K562 (cell line): ENCODE measurements at regions not wholly inside any gene's neighbourhood (a gene's known extent, or its start where the extent isn't known, plus 50 kb on each side); places are given as distances from the start of the nearest gene placed in this dataset.

Experiments
- ATAC-seq: fragments of 200-7000 bp; cut with Tn5 transposase; 3 replicates; pipeline ENCODE4 v1.9.1; 2020; ENCODE audit warnings: moderate library complexity
- BruUV-seq: library from RNA; stranded (reverse); fragments of 400-500 nt; replicated peaks from 2 replicates; lab custom pipeline; 2021; lab: Mats Ljungman, UMichigan
- CTCF ChIA-PET: fragments of 300-600 bp; formaldehyde crosslinking; extraction: SDS; loops from one replicate; lab custom pipeline; 2021; ENCODE audit warnings: low intra/inter-chr PET ratio; lab: Yijun Ruan, JAX
- POLR2A ChIA-PET: fragments of 300-600, 350-650 bp; sonication (Branson Sonifier 250); formaldehyde crosslinking; extraction: SDS; loops from one replicate; lab custom pipeline; 2021; ENCODE audit warnings: antibody characterized with exemption, inconsistent platforms; lab: Yijun Ruan, JAX
- DNase-seq, 4 experiments: peaks; one replicate each; pipeline versions ENCODE4 v3.0.0 to v3.0.0-alpha.2; 2011 to 2018; ENCODE audit warnings: low spot score in 3 of 4, mixed read lengths in 3 of 4; ENCODE audit errors: extremely low read depth in 1 of 4
- FAIRE-seq: peaks from 2 replicates; lab custom pipeline; 2011; peaks lifted over from hg19 to GRCh38; lab: Jason Lieb, UNC
- H2AFZ ChIP-seq: 2 replicates; pipeline ENCODE4 v1.6.0; 2011; ENCODE audit warnings: low read depth, low read length, control low read depth, inconsistent platforms
- H3K27ac ChIP-seq: fragments of 200-600 bp; 3 replicates; pipeline ENCODE4 v1.8.0; 2011; ENCODE audit warnings: low read depth, mild to moderate bottlenecking, control low read depth, inconsistent platforms, low read length, moderate library complexity, mixed read lengths; ENCODE audit errors: extremely low read depth
- H3K27me3 ChIP-seq, 2 experiments: fragments of 300-600 bp in 1 of 2; 2 replicates in 1 of 2; 3 replicates in 1 of 2; pipeline versions ENCODE4 v1.6.0 to v1.8.0; 2011; ENCODE audit warnings: inconsistent platforms in 2 of 2, low read length in 2 of 2, mild to moderate bottlenecking in 1 of 2, mixed read lengths in 1 of 2, moderate library complexity in 1 of 2; ENCODE audit not compliant: control insufficient read depth in 2 of 2, insufficient read depth in 2 of 2
- H3K36me3 ChIP-seq: fragments of 300-600 bp; 3 replicates; pipeline ENCODE4 v1.8.0; 2011; ENCODE audit warnings: mild to moderate bottlenecking, low read length, inconsistent platforms; ENCODE audit not compliant: control insufficient read depth, insufficient read depth
- H3K4me1 ChIP-seq, 2 experiments: fragments of 200-600 bp in 1 of 2; replicated peaks in 1 of 2; 2 replicates in 1 of 2; 3 replicates in 1 of 2; pipeline versions ENCODE4 v1.5.1 to v1.8.0; 2011; ENCODE audit warnings: inconsistent platforms in 2 of 2, low read length in 2 of 2, mild to moderate bottlenecking in 1 of 2, mixed read lengths in 1 of 2, moderate library complexity in 1 of 2; ENCODE audit not compliant: control insufficient read depth in 2 of 2, insufficient read depth in 2 of 2
- H3K4me2 ChIP-seq: 2 replicates; pipeline ENCODE4 v1.6.1; 2011; ENCODE audit warnings: low read length, control low read depth, inconsistent platforms, mixed read lengths; ENCODE audit not compliant: insufficient read depth
- H3K4me3 ChIP-seq: fragments of 200-600 bp; sonication (generic), shearing (Covaris generic); 2 replicates; pipeline ENCODE4 v1.5.1; 2016; ENCODE audit warnings: control low read depth, inconsistent platforms
- H3K79me2 ChIP-seq: fragments of 200-600 bp; 3 replicates; pipeline ENCODE4 v1.8.0; 2011; ENCODE audit warnings: low read length, inconsistent platforms; ENCODE audit not compliant: control insufficient read depth, insufficient read depth
- H3K9ac ChIP-seq, 2 experiments: 2 replicates each; pipeline versions ENCODE4 v1.6.0 to v1.6.1; 2011; ENCODE audit warnings: low read depth in 2 of 2, low read length in 2 of 2, control low read depth in 1 of 2, inconsistent platforms in 1 of 2, mild to moderate bottlenecking in 1 of 2, mixed read lengths in 1 of 2; ENCODE audit not compliant: insufficient read depth in 1 of 2
- H3K9me1 ChIP-seq: one replicate; pipeline ENCODE4 v1.6.0; 2011; ENCODE audit warnings: inconsistent platforms, mild to moderate bottlenecking, low read length, moderate library complexity; ENCODE audit not compliant: control insufficient read depth, insufficient read depth
- H3K9me3 ChIP-seq: replicated peaks from 2 replicates; pipeline ENCODE4 v1.5.1; 2011; ENCODE audit warnings: low read depth, low read length, inconsistent platforms; ENCODE audit not compliant: control insufficient read depth, insufficient read depth
- H4K20me1 ChIP-seq: replicated peaks from 2 replicates; pipeline ENCODE4 v1.6.1; 2011; ENCODE audit warnings: low read length, inconsistent platforms, mixed read lengths; ENCODE audit not compliant: control insufficient read depth, insufficient read depth
- ATF7 ChIP-seq: fragments of 450-650 bp; IDR thresholded peaks from 2 replicates; pipeline ENCODE4 v1.7.1; 2014; ENCODE audit warnings: mild to moderate bottlenecking, moderate library complexity
- CREB3 ChIP-seq: fragments of 450-650 bp; conservative IDR thresholded peaks from 2 replicates; pipeline ENCODE4 v1.6.1; 2016; ENCODE audit warnings: missing genetic modification characterization, low read depth, mild to moderate bottlenecking, missing compliant biosample characterization, moderate library complexity
- ESRRB ChIP-seq: fragments of 250-450 bp; sonication (Bioruptor Pico); IDR thresholded peaks from 2 replicates; pipeline ENCODE4 v1.5.0; 2020; ENCODE audit warnings: mild to moderate bottlenecking, moderate library complexity, borderline replicate concordance
- ETV1 ChIP-seq: fragments of 450-650 bp; conservative IDR thresholded peaks from 2 replicates; pipeline ENCODE4 v1.6.1; 2016; ENCODE audit warnings: missing genetic modification characterization, control low read depth, low read depth, missing compliant biosample characterization
- NR2C2 ChIP-seq, 2 experiments: fragments of 200-800 bp in 1 of 2; sonication (Bioruptor generic) in 1 of 2; sonication (generic) in 1 of 2; formaldehyde crosslinking in 1 of 2; IDR thresholded peaks; 2 replicates each; pipeline versions ENCODE4 v1.6.1 to v1.8.0; 2016 to 2022; ENCODE audit warnings: mild to moderate bottlenecking in 1 of 2, missing compliant biosample characterization in 1 of 2, missing genetic modification characterization in 1 of 2, missing genetic modification reagents in 1 of 2
- WGBS: fragments of 100-300 bp; shearing (Covaris generic); methylation state at CpG from one replicate; pipeline ENCODE4 v1.1.6; 2016; ENCODE audit warnings: low coverage, mixed read lengths; ENCODE audit not compliant: insufficient coverage; ENCODE audit errors: missing lambda C conversion rate; 5-methylcytosine and 5-hydroxymethylcytosine counted together
- in situ Hi-C: fragments of 300-500 bp; cut with MboI; formaldehyde crosslinking; loops from 4 replicates; pipeline ENCODE4 v1.15.0; 2018; ENCODE audit warnings: inconsistent platforms, mixed read lengths
- intact Hi-C: fragments of 100-400 bp; cut with micrococcal nuclease; formaldehyde crosslinking; loops from 2 replicates; pipeline ENCODE4 v1.14.2; 2022
- TF ChIP-seq, protein P1 (sequence below): sonication (generic); formaldehyde crosslinking; IDR thresholded peaks from 2 replicates; pipeline ENCODE4 v1.8.1; 2023; ENCODE audit warnings: mild to moderate bottlenecking, missing genetic modification reagents

DNA sequence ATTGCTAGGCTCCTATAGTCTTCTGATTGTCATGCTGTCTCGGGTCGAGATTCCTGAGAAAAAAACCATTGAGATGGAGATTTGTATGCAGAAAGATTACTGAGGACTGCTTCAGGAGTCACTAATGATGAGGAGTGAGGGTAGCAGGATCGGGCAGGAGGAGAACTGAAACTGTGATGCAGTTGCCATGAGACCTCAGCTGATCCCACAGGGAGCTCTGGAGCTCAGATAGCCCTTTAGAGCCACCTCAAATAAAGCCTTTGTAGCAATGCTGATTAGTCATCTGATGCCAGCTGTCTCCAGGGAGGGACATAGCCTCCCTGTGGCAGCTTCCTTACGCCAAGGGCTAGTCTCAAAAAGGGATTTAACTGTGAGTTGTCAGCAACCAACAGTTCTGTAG, 256.9 kb downstream of the DMAC1 start:
- intact Hi-C loops = no loop called here
- BruUV-seq = no TSS peak
- no peak overlapping the region for H3K4me3 ChIP-seq
- POLR2A ChIA-PET = no interaction called here
- 0% methylated on average over 4 of the region's 4 CpGs for WGBS
- no peak for ATAC-seq
- H3K9me1 ChIP-seq = no peaks in the 10 kb centered on the region
- H3K4me1 ChIP-seq = no peaks in the 10 kb centered on the region
- H3K27me3 ChIP-seq = no peaks in the 10 kb centered on the region
- TF ChIP-seq, protein P1, sequence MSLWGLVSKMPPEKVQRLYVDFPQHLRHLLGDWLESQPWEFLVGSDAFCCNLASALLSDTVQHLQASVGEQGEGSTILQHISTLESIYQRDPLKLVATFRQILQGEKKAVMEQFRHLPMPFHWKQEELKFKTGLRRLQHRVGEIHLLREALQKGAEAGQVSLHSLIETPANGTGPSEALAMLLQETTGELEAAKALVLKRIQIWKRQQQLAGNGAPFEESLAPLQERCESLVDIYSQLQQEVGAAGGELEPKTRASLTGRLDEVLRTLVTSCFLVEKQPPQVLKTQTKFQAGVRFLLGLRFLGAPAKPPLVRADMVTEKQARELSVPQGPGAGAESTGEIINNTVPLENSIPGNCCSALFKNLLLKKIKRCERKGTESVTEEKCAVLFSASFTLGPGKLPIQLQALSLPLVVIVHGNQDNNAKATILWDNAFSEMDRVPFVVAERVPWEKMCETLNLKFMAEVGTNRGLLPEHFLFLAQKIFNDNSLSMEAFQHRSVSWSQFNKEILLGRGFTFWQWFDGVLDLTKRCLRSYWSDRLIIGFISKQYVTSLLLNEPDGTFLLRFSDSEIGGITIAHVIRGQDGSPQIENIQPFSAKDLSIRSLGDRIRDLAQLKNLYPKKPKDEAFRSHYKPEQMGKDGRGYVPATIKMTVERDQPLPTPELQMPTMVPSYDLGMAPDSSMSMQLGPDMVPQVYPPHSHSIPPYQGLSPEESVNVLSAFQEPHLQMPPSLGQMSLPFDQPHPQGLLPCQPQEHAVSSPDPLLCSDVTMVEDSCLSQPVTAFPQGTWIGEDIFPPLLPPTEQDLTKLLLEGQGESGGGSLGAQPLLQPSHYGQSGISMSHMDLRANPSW = no peak
- no peak for TF ChIP-seq ATF7
- no peak for TF ChIP-seq NR2C2 (CRISPR knock-in tag; IDR thresholded peaks at IDR 0.05)
- TF ChIP-seq NR2C2 (tag; IDR thresholded peaks at IDR 0.05) = no peak
- no peak for TF ChIP-seq ESRRB (CRISPR knock-in tag)
- no peak for TF ChIP-seq CREB3 (tag)
- TF ChIP-seq ETV1 (tag) = no peak
- TF ChIP-seq, all 486 proteins: peak for 0
- H3K79me2 ChIP-seq = no peaks in the 10 kb centered on the region
- no peak overlapping the region for H3K9ac ChIP-seq
- H3K9me3 ChIP-seq = no peaks in the 10 kb centered on the region
- FAIRE-seq = no peak
- H3K27ac ChIP-seq = no peak overlapping the region
- no peaks in the 10 kb centered on the region for H3K36me3 ChIP-seq
- no peak for DNase-seq
- in situ Hi-C loops = loop anchor here (10.0 kb wide), 1 partner anchor 498 kb away; no protein-coding TSS in a partner anchor
- H4K20me1 ChIP-seq = no peaks in the 10 kb centered on the region
- no peak overlapping the region for H3K4me2 ChIP-seq
- no peak overlapping the region for H2AFZ ChIP-seq
- CTCF ChIA-PET = no interaction called here
